ENCODE measurements at regions not wholly inside any gene's neighbourhood (a gene's known extent, or its start where the extent isn't known, plus 50 kb on each side); places are given as distances from the start of the nearest gene placed in this dataset.
"Not testable (repeated sequence)": the region's sequence is repeated elsewhere in the genome, so short reads cannot be mapped to it uniquely, and the experiment has no call there.

- DNase-seq, result no peak
Observed at GRCh38 chr4:10275696-10276095, 159.1 kb upstream of the WDR1 start.

GRCh38 chr4:10273030-10273429 lies 156.4 kb upstream of the WDR1 start:
- no peak for DNase-seq

- no peak for DNase-seq
Observed at GRCh38 chr4:10272511-10272910, 155.9 kb upstream of the WDR1 start.

GRCh38 chr4:10267066-10267465 lies 150.5 kb upstream of the WDR1 start:
- DNase-seq, result no peak

GRCh38 chr4:10260777-10261176 lies 144.2 kb upstream of the WDR1 start:
- no peak for DNase-seq

- DNase-seq, result no peak
Observed at GRCh38 chr4:10259976-10260375, 143.4 kb upstream of the WDR1 start.

- DNase-seq, result no peak
Observed at GRCh38 chr4:10256203-10256602, 139.6 kb upstream of the WDR1 start.

- no peak for DNase-seq
Observed at GRCh38 chr4:10253765-10254164, 137.2 kb upstream of the WDR1 start.

- no peak for DNase-seq
Observed at GRCh38 chr4:10245751-10246150, 129.2 kb upstream of the WDR1 start.

- DNase-seq, result no peak
Observed at GRCh38 chr4:10243856-10244255, 127.3 kb upstream of the WDR1 start.

GRCh38 chr4:10240691-10241090 lies 124.1 kb upstream of the WDR1 start:
- no peak for DNase-seq

- DNase-seq, result no peak
Observed at GRCh38 chr4:10239982-10240654, 123.5 kb upstream of the WDR1 start.

- no peak for DNase-seq
Observed at GRCh38 chr4:10237131-10237530, 120.5 kb upstream of the WDR1 start.

GRCh38 chr4:10232114-10232513 lies 115.5 kb upstream of the WDR1 start:
- DNase-seq, result no peak

- DNase-seq, result no peak
Observed at GRCh38 chr4:10226756-10227155, 110.2 kb upstream of the WDR1 start.

- no peak for DNase-seq
Observed at GRCh38 chr4:10225096-10225495, 108.5 kb upstream of the WDR1 start.

GRCh38 chr4:10223782-10224181 lies 107.2 kb upstream of the WDR1 start:
- no peak for DNase-seq

GRCh38 chr4:10213481-10213880 lies 96.9 kb upstream of the WDR1 start:
- DNase-seq, result not testable (repeated sequence)

GRCh38 chr4:10212901-10213300 lies 96.3 kb upstream of the WDR1 start:
- DNase-seq, result no peak

- no peak for DNase-seq
Observed at GRCh38 chr4:10212400-10212799, 95.8 kb upstream of the WDR1 start.

GRCh38 chr4:10207116-10207515 lies 90.5 kb upstream of the WDR1 start:
- DNase-seq, result no peak

GRCh38 chr4:10205223-10205622 lies 88.6 kb upstream of the WDR1 start:
- DNase-seq, result no peak

GRCh38 chr4:10204401-10205058 lies 87.9 kb upstream of the WDR1 start:
- no peak for DNase-seq

- DNase-seq, result no peak
Observed at GRCh38 chr4:10203851-10204250, 87.3 kb upstream of the WDR1 start.
